ENCODE measurements at regions not wholly inside any gene's neighbourhood (a gene's known extent, or its start where the extent isn't known, plus 50 kb on each side); places are given as distances from the start of the nearest gene placed in this dataset.

GRCh38 chr13:33510350-33510970 lies 224.9 kb upstream of the STARD13 start:
- no peak for TF ChIP-seq CTCF (IDR thresholded peaks at IDR 0.05; ENCODE audit: poor library complexity, severe bottlenecking)
- TF ChIP-seq POLR2AphosphoS5 (IDR thresholded peaks at IDR 0.05): no peak
- TF ChIP-seq, protein P1, sequence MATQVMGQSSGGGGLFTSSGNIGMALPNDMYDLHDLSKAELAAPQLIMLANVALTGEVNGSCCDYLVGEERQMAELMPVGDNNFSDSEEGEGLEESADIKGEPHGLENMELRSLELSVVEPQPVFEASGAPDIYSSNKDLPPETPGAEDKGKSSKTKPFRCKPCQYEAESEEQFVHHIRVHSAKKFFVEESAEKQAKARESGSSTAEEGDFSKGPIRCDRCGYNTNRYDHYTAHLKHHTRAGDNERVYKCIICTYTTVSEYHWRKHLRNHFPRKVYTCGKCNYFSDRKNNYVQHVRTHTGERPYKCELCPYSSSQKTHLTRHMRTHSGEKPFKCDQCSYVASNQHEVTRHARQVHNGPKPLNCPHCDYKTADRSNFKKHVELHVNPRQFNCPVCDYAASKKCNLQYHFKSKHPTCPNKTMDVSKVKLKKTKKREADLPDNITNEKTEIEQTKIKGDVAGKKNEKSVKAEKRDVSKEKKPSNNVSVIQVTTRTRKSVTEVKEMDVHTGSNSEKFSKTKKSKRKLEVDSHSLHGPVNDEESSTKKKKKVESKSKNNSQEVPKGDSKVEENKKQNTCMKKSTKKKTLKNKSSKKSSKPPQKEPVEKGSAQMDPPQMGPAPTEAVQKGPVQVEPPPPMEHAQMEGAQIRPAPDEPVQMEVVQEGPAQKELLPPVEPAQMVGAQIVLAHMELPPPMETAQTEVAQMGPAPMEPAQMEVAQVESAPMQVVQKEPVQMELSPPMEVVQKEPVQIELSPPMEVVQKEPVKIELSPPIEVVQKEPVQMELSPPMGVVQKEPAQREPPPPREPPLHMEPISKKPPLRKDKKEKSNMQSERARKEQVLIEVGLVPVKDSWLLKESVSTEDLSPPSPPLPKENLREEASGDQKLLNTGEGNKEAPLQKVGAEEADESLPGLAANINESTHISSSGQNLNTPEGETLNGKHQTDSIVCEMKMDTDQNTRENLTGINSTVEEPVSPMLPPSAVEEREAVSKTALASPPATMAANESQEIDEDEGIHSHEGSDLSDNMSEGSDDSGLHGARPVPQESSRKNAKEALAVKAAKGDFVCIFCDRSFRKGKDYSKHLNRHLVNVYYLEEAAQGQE (IDR thresholded peaks at IDR 0.05; ENCODE audit: borderline replicate concordance): no peak
- no peak for TF ChIP-seq EP300 (conservative IDR thresholded peaks at IDR 0.05; ENCODE audit: poor library complexity, severe bottlenecking)
- TF ChIP-seq EZH2 (IDR thresholded peaks at IDR 0.05; ENCODE audit: borderline replicate concordance, insufficient read depth, low read length, poor library complexity, severe bottlenecking): no peak
- TF ChIP-seq SMC3 (conservative IDR thresholded peaks at IDR 0.05; ENCODE audit: poor library complexity): no peak
- no peak for TF ChIP-seq RAD21 (conservative IDR thresholded peaks at IDR 0.05)
